HEK293T (cell line): ENCODE measurements at regions not wholly inside any gene's neighbourhood (a gene's known extent, or its start where the extent isn't known, plus 50 kb on each side); places are given as distances from the start of the nearest gene placed in this dataset.

ENCODE experiments used
- FOXA1 ChIP-seq: fragments of 450-650 bp; IDR thresholded peaks from 2 replicates; pipeline ENCODE4 v1.6.1; 2016; ENCODE audit warnings: mild to moderate bottlenecking
- FOXK2 ChIP-seq: fragments of 450-650 bp; IDR thresholded peaks from 2 replicates; pipeline ENCODE4 v1.6.1; 2016; ENCODE audit warnings: mild to moderate bottlenecking
- LEF1 ChIP-seq: fragments of 450-650 bp; IDR thresholded peaks from 2 replicates; pipeline ENCODE4 v1.6.1; 2017; ENCODE audit warnings: mild to moderate bottlenecking, borderline replicate concordance
- SP1 ChIP-seq: fragments of 450-650 bp; IDR thresholded peaks from 2 replicates; pipeline ENCODE4 v1.6.1; 2017

DNA sequence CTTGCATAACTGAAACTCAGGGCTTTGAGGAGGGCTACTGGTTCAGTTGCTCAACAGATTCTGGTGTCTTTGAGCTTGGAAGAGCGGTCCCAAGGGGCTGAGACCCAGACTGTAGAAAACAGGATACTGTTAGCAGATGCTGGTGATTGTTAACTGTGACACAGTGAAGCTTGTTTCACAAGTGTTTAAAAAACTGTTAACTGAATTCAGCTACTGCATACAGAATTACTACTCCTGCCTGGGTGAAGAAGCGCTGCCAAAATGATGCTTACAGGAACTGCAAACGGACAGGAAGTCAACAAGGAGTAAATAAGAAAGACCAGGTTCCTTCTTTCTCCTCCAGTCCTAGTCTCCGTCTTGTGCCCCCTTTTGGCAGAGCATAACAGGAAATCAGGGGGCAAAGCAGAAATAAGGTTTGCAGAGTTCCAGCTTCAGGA lies 195.3 kb upstream of the USP25 start:
- TF ChIP-seq FOXA1, result no peak
- TF ChIP-seq FOXK2, result no peak
- TF ChIP-seq LEF1, result no peak
- no peak for TF ChIP-seq SP1
